HS-5 (cell line): ENCODE measurements at regions not wholly inside any gene's neighbourhood (a gene's known extent, or its start where the extent isn't known, plus 50 kb on each side); places are given as distances from the start of the nearest gene placed in this dataset.

Experiments
- DNase-seq: peaks from one replicate; pipeline ENCODE4 v3.0.0-alpha.2; 2012; ENCODE audit warnings: low read depth

DNA sequence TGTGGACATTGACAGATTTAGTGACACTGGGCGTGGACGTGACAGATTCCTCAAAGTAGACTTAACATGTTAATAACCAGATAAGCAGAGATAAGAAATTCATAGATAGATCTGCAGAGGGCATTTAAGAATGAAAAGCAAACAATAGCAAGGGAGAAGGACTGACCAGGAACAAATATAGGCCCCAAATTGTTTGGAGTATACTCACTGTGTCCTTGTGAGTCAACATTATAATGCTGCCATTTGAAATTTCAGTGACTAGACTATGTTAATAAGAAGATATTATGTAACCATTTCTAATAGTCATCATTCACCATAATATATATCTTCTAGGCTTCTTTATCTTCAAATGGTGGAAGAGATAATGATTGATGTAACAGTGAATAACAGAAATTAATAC is 78.1 kb upstream of the SLC38A11 start:
- no peak for DNase-seq

DNA sequence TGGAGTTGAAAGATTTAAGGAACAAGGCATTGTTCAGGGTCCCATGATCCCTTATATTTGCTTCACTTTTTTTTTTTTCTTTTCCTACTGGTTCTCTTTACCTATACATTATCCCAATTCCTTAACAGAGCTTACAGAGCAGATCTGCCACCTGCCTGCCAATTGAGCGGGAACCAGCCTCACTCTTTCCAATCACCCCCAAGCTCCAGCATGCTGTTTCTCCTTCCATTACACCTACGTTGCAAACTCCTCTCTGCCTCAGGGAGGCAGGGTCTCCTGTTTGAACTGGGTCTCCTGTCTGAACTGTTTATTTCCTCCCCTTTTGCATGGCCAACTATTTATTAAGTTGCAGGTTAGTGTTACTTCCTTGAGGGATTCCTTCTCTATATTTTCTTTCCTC is 77.2 kb upstream of the SLC38A11 start:
- DNase-seq, result no peak

DNA sequence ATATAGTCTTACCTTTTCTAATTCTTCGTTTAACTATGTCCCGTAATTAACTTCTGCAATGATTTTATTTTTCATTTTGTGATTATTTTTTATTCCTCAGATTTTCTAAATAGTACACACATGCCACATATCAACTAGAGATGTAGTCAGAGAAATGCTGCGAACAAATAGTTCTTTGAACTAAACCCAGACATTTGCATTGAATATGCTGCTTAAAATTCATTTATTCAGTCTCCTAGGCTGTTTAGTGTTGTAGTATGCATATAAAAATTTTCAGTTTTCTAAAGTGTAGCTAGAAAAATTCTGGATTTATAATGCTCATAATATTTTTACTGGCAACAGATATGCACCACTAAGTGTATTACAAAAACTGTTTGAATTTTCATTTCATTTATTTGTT is 68.9 kb upstream of the SLC38A11 start:
- DNase-seq, result no peak

DNA sequence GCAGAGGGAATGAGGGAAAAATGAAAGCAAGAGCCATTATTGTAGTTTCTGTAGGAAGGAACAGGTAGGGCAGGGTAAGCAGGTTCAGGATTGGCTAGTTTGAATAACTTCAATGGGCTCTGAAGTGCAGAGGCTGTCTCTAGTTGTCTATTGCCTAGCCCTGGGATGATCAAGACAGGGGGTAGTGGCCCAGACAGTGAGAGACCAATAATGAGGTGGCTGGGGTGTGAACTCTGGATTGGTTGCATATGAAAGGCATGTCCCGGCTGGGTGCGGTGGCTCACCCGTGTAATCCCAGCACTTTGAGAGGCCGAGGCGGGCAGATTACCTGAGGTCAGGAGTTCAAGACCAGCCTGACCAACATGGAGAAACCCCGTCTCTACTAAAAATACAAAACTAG is 67.5 kb upstream of the SLC38A11 start:
- no peak for DNase-seq

DNA sequence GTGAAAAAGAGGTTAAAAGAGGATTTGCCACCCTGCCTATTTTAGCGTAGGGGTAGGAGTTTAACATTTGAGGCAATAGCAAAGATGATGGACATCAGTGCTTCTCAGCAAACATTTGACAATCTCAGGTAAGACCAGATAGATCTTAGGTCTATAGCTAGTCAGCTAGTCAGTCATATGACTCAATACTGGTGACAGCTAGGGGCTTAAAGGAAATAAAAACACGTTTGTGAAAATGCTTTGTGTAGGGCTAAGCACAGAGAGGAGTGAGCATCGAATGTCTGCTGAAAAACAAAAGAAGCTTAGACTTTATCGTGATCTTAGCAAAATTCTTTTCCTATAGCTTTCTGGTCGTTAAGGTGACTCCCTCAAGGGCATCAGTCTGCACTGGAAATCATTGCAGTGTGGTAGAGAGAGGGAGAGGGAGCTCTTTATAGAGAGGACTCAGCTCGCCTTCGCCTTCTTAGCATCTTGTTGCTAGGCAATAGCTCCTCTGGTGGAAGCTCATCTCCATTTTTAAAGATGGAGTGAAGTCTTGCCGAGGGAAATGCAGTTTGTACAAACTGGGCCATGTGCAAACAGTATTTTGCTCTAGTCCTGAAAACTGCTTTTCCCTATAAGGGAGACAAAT is 62.8 kb upstream of the SLC38A11 start:
- DNase-seq, result no peak

DNA sequence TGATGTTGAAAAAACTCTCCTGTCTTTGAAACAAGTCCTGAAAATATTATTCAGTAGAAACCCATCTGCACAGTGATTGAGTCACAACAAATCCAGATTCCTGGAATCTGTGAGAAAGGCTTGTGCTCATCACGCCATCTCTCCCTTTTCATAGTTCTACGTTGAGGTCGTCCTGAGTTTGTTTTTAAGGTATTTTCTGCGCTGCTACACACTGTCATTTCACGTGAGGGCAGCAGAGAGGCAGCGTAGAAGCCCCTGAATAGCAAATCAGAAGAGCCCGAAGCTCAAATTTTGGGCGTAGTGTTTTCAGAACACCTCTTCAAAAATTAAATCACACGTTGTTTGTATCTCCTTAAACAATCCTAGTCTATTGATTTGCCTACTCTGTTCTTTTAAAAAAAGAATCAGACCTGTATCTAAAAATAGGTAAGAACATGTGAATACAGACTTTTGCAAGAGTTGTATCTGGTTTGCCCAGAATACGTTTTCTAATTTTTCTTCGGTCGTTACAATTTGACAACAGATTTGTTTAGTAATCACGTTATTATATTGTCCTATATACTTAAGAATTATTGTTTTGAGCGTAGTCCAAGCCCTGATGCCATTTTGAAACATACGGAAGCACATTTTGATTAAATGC is 61.6 kb upstream of the SLC38A11 start:
- DNase-seq, result peak; percentile 47

DNA sequence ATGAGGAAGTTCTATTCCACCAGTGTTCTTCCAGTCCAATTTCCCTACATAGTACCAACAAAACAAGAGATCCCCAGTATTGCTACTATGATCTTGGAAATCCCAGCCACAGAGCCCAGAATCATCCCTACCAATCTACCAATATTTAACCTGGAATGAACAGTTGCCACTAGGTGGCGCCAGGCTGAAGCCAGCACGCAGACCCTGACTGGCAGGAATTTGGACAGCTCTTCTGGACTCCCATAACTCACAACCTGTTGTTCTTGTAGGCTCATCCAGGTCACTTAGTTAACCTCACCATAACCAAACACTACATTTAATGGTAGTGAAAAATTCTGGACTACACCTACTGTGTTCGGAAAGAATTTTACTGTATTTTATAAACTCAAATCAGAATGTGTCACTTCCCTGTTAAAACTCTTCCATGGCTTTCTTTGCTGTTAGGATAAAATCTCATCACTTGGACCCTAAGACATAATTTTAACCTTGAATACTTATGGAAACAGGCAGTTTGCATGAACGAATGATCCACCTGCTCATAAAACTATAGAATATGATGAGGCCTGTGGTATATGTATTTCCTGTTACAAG is 59.8 kb upstream of the SLC38A11 start:
- no peak for DNase-seq

DNA sequence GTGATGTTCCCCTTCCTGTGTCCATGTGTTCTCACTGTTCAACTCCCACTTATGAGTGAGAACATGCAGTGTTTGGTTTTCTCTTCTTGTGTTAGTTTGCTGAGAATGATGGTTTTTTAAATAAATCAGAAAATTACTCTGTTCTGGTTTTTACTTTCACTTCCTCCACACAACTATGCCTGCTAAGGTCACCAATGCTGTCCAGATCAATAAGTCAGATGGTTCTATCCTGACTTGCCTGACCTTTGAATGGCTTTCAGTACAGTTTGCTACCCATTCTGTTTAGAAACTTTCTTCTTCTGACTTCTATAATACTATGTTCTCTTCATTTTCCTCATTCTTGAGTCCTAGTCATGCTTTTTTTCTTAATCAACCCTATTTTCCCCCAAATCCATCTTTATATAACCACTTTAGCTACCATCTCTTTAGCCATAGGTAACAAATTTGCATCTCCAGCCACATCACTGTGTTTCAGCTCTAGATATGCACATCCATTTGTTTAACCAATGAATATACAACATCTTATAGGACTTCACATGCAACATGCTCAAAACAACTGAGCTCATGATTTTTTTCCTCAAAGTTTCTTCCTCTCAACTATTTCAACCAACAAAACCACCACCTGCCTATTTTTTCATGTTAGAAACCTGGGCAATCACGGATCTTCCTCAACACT is 58.8 kb upstream of the SLC38A11 start:
- no peak for DNase-seq

DNA sequence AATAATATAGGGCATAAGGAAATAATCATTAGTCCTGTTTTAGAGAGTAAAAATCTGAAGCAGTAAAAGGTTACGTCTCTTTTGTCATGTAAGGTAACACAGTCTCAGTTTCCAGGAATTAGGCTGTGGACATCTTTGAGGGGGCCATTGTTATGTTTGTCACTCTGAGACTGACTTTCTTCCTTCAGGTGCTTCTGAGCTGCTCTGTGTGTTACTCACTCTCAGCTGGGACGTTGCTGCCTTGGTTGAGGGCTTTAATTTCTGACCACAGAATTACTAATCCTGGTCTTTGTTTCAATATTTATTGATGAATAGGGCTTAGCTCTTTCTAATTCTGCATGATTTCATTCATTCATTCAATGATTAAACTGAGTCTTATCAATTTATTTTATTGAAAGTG is 55.9 kb upstream of the SLC38A11 start:
- DNase-seq, result no peak

DNA sequence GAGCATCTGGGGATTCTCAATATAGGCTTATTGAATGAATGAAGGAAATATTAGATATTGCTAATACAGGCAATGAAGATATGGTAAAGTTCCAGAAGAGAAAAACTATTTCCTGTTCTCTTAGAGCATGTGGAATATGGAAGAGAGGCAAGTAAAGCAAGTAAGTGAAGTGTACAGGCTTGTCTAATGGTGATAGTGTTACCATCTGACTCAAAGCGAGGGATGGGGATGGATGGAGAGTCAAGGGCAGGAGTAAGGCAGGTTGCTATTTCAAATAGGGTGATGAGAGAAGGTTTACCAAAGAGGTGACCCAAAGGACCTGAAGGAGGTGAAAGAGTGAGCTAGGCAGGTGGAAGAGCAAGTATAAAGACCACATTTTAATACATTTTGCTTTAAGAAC is 55.2 kb upstream of the SLC38A11 start:
- DNase-seq, result no peak

DNA sequence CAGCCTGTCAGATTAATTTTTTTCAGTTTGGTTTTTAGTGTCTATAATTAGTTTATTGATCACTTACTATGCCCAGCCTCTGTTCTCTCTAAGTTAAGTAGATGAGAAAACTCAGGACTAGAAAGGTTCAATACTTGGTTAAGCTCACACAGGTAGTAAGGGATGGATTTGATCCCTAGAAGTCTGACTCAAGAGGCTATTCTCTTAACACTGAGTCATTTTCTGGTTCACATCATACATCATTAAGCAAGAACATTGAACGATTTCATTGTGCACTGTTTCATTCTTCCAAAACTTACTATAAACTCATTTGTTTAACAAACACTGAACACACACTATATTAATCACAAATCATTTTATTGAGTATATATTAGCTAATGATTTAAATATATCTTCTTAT is 54.1 kb upstream of the SLC38A11 start:
- DNase-seq, result no peak

DNA sequence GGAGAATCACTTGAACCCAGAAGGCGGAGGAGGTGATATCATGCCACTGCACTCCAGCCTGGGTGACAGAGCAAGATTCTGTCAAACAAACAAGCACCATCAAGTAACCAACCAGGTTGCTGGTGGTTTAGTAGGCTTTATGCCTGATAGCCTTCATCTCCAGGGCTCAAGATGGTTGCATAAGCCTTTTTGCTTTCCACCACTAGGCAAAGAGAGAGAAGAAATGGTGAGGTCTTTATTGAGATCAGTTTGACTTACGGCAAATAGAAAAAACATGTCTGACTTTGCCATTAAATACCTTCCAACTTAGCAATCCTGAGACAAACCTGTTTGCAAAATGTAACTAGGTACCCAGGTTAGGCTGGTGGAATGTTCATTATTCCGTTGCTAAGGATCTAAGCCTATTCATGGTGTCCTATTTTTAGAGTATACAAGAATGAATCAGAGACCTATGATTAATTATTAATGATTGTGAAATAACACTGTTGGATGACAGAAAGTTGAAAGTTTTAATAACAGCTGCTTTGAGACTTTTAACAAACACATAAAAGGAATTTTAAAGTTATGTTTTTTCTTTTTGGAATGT is 53.5 kb upstream of the SLC38A11 start:
- no peak for DNase-seq

DNA sequence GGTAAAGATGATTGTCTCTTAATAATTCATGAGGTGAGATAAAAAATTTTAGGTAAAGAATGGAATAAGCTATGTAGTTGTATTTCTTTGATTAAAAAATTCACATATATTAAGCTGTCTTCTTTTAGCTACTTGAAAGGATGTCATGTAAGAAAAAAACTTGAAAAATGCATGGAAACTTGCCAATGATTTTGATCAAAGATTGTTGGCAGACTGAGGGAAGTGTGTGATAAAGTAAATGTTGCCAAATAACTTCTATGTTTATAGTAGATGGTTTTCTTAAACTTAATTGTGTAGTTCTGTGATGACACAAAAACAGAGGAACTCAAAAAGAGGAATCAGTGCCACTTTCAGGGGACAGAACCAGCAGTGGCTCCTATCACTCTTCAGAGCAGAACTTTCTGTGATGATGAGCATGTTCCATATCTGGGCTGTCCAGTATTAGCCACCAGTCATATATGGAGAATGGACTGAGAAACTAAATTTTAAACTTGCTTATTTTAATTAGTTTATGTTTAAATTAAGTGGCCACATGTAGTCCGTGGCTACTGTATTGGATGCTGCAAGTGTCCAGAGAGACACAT is 51.9 kb upstream of the SLC38A11 start:
- no peak for DNase-seq
